ENCODE measurements at regions not wholly inside any gene's neighbourhood (a gene's known extent, or its start where the extent isn't known, plus 50 kb on each side); places are given as distances from the start of the nearest gene placed in this dataset.

DNA sequence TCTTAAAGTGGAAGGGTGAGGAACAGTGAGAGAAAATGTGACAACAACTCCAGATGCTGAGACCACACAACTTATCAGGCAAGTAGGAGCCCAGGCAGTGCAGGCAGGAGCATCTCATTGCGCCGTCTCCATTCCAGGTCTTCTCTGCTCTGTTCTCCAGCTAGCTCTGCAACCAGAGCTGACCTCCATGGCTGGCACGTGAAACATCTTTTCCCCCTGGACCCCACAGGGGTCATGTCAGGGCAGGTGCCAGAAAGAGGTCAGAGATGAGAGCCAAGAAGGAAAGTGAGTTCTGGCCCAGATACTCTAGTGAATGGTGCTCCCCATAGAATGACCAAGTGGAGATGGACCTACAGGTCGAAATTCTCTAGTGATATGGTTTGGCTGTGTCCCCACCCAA, 281.4 kb downstream of the SMOC2 start:
- no peak for DNase-seq (ENCODE audit: low spot score)

GRCh38 chr6:168721571-168721970, 280.6 kb downstream of the SMOC2 start:
- DNase-seq (ENCODE audit: low spot score): no peak

- DNase-seq (ENCODE audit: low spot score): no peak
These were observed 278.9 kb downstream of the SMOC2 start for GRCh38 chr6:168719901-168720300.

- DNase-seq (ENCODE audit: low spot score): no peak
These were observed 278.0 kb downstream of the SMOC2 start for GRCh38 chr6:168718821-168719475.

Measured in putamen (tissue), 1 donor.